Mucosa of rectum (tissue), 2 donors: ENCODE measurements at regions not wholly inside any gene's neighbourhood (a gene's known extent, or its start where the extent isn't known, plus 50 kb on each side); places are given as distances from the start of the nearest gene placed in this dataset.

Experiments
- H3K27ac ChIP-seq, 2 donors: one replicate each; pipeline ENCODE4 v1.7.0; 2013; ENCODE audit warnings: inconsistent platforms in 2 of 2, low read depth in 2 of 2, low read length in 2 of 2
- H3K27me3 ChIP-seq, 2 donors: one replicate each; pipeline ENCODE4 v1.7.0; 2013; ENCODE audit warnings: low read length in 2 of 2; ENCODE audit not compliant: control insufficient read depth in 2 of 2, insufficient read depth in 2 of 2
- H3K36me3 ChIP-seq, 2 donors: one replicate each; pipeline ENCODE4 v1.7.0; 2013; ENCODE audit warnings: low read length in 2 of 2; ENCODE audit not compliant: control insufficient read depth in 2 of 2, insufficient read depth in 2 of 2
- H3K4me1 ChIP-seq, 2 donors: one replicate each; pipeline ENCODE4 v1.7.0; 2013; ENCODE audit warnings: low read length in 2 of 2, mild to moderate bottlenecking in 1 of 2; ENCODE audit not compliant: control insufficient read depth in 2 of 2, insufficient read depth in 2 of 2
- H3K4me3 ChIP-seq, 2 donors: one replicate each; pipeline ENCODE4 v1.7.0; 2013; ENCODE audit warnings: low read length in 2 of 2
- H3K9ac ChIP-seq, 2 donors: one replicate each; pipeline ENCODE4 v1.7.0; 2013; ENCODE audit warnings: low read length in 2 of 2, low read depth in 1 of 2, mild to moderate bottlenecking in 1 of 2
- H3K9me3 ChIP-seq, 2 donors: one replicate each; pipeline ENCODE4 v1.7.0; 2013; ENCODE audit warnings: low read length in 2 of 2; ENCODE audit not compliant: control insufficient read depth in 2 of 2
- donor health status: healthy.
- donor health status: Normal muscosa, but diverticular disease.

DNA sequence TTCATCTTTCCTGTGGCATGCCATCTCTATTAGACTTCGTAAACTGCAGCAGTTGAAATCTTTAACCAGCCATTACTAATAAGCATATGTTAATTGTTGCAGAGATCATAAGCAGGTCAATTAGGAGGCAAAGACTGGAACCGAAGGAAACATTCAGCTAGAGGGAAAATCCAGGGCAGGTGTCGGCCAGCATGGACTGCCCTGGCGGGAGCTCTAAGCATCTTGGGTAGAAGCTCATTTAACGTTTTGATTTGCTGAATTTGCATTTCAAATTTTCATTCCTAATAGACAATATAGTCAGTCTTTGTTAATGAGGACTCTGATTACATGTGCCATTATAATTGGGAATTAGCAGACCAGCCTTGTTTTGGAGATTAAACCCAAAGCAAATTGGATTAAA lies 238.6 kb downstream of the POU4F1 start:
- H3K4me1 ChIP-seq: no peaks in the 10 kb centered on the region
- H3K9ac ChIP-seq: no peak overlapping the region
- H3K36me3 ChIP-seq: no peaks in the 10 kb centered on the region
- no peak overlapping the region for H3K4me3 ChIP-seq
- H3K9me3 ChIP-seq: no peaks in the 10 kb centered on the region
- H3K27me3 ChIP-seq: no peaks in the 10 kb centered on the region
- no peak overlapping the region for H3K27ac ChIP-seq

DNA sequence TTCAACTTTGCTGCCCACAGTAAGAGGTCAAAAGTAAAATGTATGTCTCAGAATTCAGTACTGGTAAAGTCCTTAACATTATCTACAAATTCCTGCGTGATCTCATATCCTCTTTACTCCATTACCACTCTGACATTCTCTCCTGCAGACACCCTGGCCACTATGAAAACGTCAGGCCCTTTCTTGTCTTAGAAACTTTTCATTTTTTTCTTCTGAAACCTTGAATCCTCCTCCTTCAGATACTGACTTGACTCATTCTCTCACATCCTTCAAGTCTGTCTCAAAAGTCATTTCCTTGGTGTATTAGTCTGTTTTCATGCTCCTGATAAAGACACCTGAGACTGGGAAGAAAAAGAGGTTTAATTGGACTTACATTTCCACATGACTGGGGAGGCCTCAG lies 262.3 kb downstream of the POU4F1 start:
- H3K9ac ChIP-seq: no peak overlapping the region
- H3K4me1 ChIP-seq: no peaks in the 10 kb centered on the region
- no peaks in the 10 kb centered on the region for H3K36me3 ChIP-seq
- no peak overlapping the region for H3K4me3 ChIP-seq
- H3K9me3 ChIP-seq: no peaks in the 10 kb centered on the region
- no peaks in the 10 kb centered on the region for H3K27me3 ChIP-seq
- H3K27ac ChIP-seq: no peak overlapping the region

DNA sequence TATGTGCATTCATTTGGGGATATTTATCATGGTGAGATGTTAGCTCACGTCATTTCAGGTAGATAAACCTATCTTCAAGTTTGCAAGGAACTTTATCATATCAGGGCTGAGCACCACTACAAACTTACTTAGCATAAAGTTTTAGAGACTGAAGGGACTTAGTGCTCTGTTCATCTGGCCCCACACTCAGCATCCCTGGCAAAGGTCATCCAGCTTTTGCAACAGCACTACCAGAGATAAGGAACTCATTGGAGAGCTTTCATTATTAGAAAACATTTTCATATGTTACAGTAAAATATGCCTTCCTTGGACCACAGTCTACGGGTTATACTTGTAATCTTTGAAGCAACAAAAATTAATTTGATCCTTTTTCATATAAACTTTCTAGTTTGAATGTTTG lies 263.4 kb downstream of the POU4F1 start:
- Histone ChIP-seq H3K9ac (no peak overlapping the region), H3K4me3 (no peak overlapping the region), H3K27ac (no peak overlapping the region)

DNA sequence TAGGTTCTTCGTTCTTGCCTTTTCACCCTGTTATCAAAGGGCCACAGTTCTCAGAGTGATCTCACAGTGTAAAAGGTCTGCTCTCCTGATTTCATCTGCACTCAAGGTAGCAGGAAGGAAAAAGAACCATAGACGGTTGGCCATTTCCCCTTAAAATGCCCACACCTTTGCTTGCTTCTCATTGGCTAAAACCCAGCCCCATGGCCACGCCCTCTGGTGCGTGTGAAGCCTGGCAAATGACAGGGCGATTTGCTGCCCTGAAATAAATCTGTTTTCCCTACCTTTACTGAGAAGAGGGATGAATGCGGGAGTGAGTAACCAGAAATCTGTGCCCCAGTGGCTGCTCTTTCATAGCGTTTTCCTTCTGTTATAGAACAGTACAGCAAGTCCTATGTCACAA lies 269.3 kb downstream of the POU4F1 start:
- no peak overlapping the region for H3K4me3 ChIP-seq
- no peaks in the 10 kb centered on the region for H3K4me1 ChIP-seq
- H3K9ac ChIP-seq: no peak overlapping the region
- no peaks in the 10 kb centered on the region for H3K9me3 ChIP-seq
- H3K27ac ChIP-seq: no peak overlapping the region
- no peaks in the 10 kb centered on the region for H3K36me3 ChIP-seq
- H3K27me3 ChIP-seq: no peaks in the 10 kb centered on the region

More for the DNA sequence above, 263.4 kb downstream of the POU4F1 start:
- no peaks in the 10 kb centered on the region for H3K27me3 ChIP-seq
- no peaks in the 10 kb centered on the region for H3K36me3 ChIP-seq
- H3K4me1 ChIP-seq: no peaks in the 10 kb centered on the region
- no peaks in the 10 kb centered on the region for H3K9me3 ChIP-seq

DNA sequence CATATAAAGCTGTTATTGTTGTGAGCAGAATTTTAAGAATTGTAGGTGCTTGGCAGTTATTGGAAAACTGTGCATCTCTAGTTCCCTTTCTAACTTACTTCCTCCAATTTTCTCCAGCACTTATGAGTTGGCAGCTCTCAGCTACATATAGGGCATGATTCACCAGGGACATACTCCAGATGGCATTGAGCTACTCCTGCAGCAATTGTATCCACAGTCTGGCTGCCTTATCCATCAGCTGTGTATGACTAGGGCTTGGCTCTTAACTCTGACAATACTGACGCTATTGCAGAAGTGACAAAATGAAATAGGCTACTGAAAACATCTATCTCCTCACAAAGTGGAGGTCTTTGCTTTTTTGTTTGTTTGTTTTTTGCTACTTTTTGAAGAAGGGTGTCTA lies 276.7 kb downstream of the POU4F1 start:
- Histone ChIP-seq H3K27me3 (no peaks in the 10 kb centered on the region), H3K27ac (no peak overlapping the region), H3K9ac (no peak overlapping the region), H3K4me3 (no peak overlapping the region), H3K4me1 (no peaks in the 10 kb centered on the region), H3K9me3 (no peaks in the 10 kb centered on the region), H3K36me3 (no peaks in the 10 kb centered on the region)

DNA sequence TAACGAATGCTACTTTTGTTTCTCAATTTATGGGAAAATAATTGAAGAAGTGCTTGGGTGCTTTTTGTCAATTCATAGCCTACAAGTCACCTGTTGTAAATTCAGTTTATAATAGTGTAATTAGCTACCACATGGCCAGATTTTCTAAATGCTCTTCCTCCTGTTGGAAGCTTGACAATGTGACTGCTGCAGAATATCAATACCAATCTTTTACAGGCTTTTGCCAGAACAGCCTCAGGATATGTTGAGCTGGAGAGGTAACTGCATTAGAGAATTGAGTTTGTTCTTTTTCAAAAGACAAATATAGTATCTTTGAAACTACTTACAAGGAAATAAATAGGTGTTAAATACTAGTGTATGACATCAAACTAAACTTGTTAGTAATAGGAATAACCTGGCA lies 277.8 kb downstream of the POU4F1 start:
- no peak overlapping the region for H3K27ac ChIP-seq
- H3K9ac ChIP-seq: no peak overlapping the region
- H3K36me3 ChIP-seq: no peaks in the 10 kb centered on the region
- H3K27me3 ChIP-seq: no peaks in the 10 kb centered on the region
- no peaks in the 10 kb centered on the region for H3K4me1 ChIP-seq
- no peak overlapping the region for H3K4me3 ChIP-seq
- H3K9me3 ChIP-seq: no peaks in the 10 kb centered on the region

DNA sequence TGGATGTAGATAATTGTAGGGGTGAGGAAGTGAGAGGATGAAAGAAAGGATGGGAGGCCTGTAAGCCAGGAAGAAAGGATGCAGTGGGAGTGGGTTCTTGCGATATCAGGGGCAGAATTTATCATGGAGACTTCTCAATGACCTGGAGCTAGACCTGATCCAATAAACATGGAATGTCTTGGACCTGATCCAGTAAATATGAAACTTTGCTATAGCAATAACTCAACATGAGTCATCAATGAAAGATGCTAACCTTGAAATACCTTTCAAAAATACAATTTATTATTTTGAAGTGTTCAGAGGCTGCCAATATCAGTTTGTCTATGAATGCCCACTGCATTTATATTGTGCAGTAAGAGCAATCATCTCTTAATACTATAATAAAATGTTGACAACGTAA lies 279.5 kb downstream of the POU4F1 start:
- Histone ChIP-seq H3K9me3 (no peaks in the 10 kb centered on the region), H3K4me3 (no peak overlapping the region), H3K27me3 (no peaks in the 10 kb centered on the region), H3K36me3 (no peaks in the 10 kb centered on the region), H3K9ac (no peak overlapping the region), H3K27ac (no peak overlapping the region), H3K4me1 (no peaks in the 10 kb centered on the region)

DNA sequence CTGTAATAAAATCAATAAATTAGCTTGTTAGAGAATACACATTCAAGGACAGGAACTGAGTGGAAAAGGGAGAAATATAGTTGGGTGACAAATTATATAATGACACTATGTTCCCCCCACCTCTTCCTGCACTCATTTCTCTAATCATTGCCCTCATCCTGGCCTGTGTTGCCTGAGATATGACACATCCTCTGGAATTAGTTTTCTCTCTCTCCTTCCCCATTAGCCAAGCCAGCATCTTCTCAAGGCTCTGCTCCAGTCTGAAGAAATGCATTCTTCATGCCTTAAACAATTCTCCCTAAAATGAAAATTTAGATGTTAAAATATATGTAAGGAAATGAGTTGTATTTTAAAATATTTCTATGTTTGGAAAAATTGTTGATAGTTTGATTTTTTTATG lies 280.3 kb downstream of the POU4F1 start:
- Histone ChIP-seq H3K4me3 (no peak overlapping the region), H3K9me3 (no peaks in the 10 kb centered on the region), H3K4me1 (no peaks in the 10 kb centered on the region), H3K27me3 (no peaks in the 10 kb centered on the region), H3K9ac (no peak overlapping the region), H3K27ac (no peak overlapping the region), H3K36me3 (no peaks in the 10 kb centered on the region)

DNA sequence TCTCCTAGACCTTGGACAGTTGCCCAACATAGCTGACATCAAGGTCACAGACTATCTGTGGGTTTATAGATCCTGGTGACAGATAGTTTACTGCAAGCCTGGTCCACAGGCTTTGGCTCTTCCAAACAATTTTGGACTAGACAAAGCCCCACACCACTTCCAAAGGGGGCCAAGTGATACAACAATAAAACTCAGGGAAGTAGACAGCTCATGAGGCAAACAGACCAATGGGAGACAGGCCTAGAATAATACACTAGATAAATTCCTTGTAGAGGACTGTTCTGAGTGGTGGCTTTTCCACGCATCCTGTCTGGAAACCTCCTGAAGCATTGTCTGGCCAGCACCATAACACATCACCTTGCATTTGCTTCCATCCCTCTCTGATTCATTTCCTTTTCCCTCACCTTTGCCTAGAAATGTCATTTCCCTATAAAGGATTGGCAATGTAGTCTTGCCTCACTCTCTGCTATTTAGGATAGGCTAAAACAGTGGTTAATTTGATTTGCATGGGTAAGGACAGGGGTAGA lies 284.2 kb downstream of the POU4F1 start:
- Histone ChIP-seq H3K4me1 (no peaks in the 10 kb centered on the region), H3K4me3 (no peak overlapping the region), H3K27me3 (no peaks in the 10 kb centered on the region), H3K36me3 (no peaks in the 10 kb centered on the region), H3K9ac (no peak overlapping the region), H3K27ac (no peak overlapping the region), H3K9me3 (no peaks in the 10 kb centered on the region)

DNA sequence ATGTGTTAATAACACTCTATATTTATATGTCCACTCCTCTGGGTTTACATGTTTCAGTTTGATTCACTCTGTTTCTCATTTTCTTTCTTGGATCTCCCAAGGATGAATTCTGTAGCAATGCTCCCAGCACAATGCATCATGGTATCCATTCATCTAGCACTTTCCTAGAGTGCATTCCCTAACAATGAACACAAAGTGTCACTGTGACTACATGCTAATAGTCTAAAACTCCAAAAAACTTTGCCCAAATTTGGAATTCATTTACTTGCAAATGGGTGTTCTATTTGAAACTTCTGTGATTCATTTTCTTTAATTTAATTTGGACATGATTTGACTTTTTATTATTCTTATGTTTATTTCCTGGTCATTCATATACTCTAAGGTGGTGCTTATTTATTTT lies 286.3 kb downstream of the POU4F1 start:
- no peak overlapping the region for H3K27ac ChIP-seq

More for the DNA sequence above, 286.3 kb downstream of the POU4F1 start:
- H3K4me1 ChIP-seq: no peaks in the 10 kb centered on the region
- H3K9me3 ChIP-seq: no peaks in the 10 kb centered on the region
- H3K27me3 ChIP-seq: no peaks in the 10 kb centered on the region
- H3K4me3 ChIP-seq: no peak overlapping the region
- H3K9ac ChIP-seq: no peak overlapping the region
- H3K36me3 ChIP-seq: no peaks in the 10 kb centered on the region
